T-helper 1 cell treated with Interleukin-12 subunit alpha and Interleukin-12 subunit beta and Interleukin-4 antibody, amounts not matched to agents 30 ng/mL and 1 ng/mL, for 36 hours (primary cell): ENCODE measurements at regions not wholly inside any gene's neighbourhood (a gene's known extent, or its start where the extent isn't known, plus 50 kb on each side); places are given as distances from the start of the nearest gene placed in this dataset.

ENCODE experiments used
- intact Hi-C: fragments of 100-400 bp; cut with micrococcal nuclease; formaldehyde crosslinking; loops from one replicate; pipeline ENCODE4 v1.15.1; 2024

- intact Hi-C loops, result no loop called here
These were observed 550.7 kb downstream of the TYW1 start for GRCh38 chr7:67547183-67547907.

GRCh38 chr7:67549126-67549525 lies 552.5 kb downstream of the TYW1 start:
- intact Hi-C loops, result no loop called here

- intact Hi-C loops, result no loop called here
These were observed 554.3 kb downstream of the TYW1 start for GRCh38 chr7:67550801-67551436.

- intact Hi-C loops, result no loop called here
These were observed 556.1 kb downstream of the TYW1 start for GRCh38 chr7:67552738-67553137.

GRCh38 chr7:67553378-67553777 lies 556.7 kb downstream of the TYW1 start:
- intact Hi-C loops, result no loop called here

- intact Hi-C loops, result no loop called here
These were observed 558.4 kb downstream of the TYW1 start for GRCh38 chr7:67554986-67555385.

GRCh38 chr7:67564959-67565358 lies 568.3 kb downstream of the TYW1 start:
- intact Hi-C loops, result no loop called here

- intact Hi-C loops, result no loop called here
These were observed 569.5 kb downstream of the TYW1 start for GRCh38 chr7:67566101-67566500.

GRCh38 chr7:67571026-67571545 lies 574.5 kb downstream of the TYW1 start:
- intact Hi-C loops, result no loop called here

- intact Hi-C loops, result no loop called here
These were observed 577.0 kb downstream of the TYW1 start for GRCh38 chr7:67573639-67574038.

GRCh38 chr7:67588631-67589030 lies 592.0 kb downstream of the TYW1 start:
- intact Hi-C loops, result no loop called here

- intact Hi-C loops, result no loop called here
These were observed 592.5 kb downstream of the TYW1 start for GRCh38 chr7:67589183-67589582.

GRCh38 chr7:67590649-67591048 lies 594.0 kb downstream of the TYW1 start:
- intact Hi-C loops, result no loop called here

GRCh38 chr7:67593794-67594193 lies 597.2 kb downstream of the TYW1 start:
- intact Hi-C loops, result no loop called here

GRCh38 chr7:67595431-67596180 lies 599.0 kb downstream of the TYW1 start:
- intact Hi-C loops, result no loop called here

GRCh38 chr7:67597161-67597560 lies 600.5 kb downstream of the TYW1 start:
- intact Hi-C loops, result no loop called here

GRCh38 chr7:67598469-67598868 lies 601.8 kb downstream of the TYW1 start:
- intact Hi-C loops, result no loop called here

- intact Hi-C loops, result no loop called here
These were observed 602.9 kb downstream of the TYW1 start for GRCh38 chr7:67599331-67600062.

- intact Hi-C loops, result no loop called here
These were observed 605.7 kb downstream of the TYW1 start for GRCh38 chr7:67602246-67602887.

GRCh38 chr7:67604461-67605386 lies 608.1 kb downstream of the TYW1 start:
- intact Hi-C loops, result no loop called here
